ENCODE measurements at regions not wholly inside any gene's neighbourhood (a gene's known extent, or its start where the extent isn't known, plus 50 kb on each side); places are given as distances from the start of the nearest gene placed in this dataset.

DNA sequence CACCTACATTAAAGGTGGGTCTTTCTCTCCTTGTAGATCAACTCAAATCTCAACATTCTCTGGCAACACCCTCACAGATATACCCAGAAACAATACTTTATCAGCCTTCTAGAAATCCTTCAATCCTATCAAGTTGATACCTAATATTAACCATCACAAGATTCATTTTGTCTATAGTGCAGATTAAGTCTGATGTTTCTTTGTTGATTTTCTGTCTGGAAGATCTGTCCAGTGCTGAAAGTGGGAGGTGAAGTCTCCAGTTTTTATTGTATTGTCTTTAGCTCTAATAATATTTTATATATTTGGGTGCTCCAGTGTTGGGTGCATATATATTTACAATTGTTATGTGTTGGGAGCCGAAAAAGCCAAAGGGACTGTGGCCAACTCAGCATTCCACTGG is 493.9 kb upstream of the ADGRB3 start:
- TF ChIP-seq POLR2A (IDR thresholded peaks at IDR 0.05): no peak
- no peak for TF ChIP-seq POLR2AphosphoS5 (IDR thresholded peaks at IDR 0.05)

Measured in prostate gland (tissue), 1 donor.